NB4 (cell line): ENCODE measurements at regions not wholly inside any gene's neighbourhood (a gene's known extent, or its start where the extent isn't known, plus 50 kb on each side); places are given as distances from the start of the nearest gene placed in this dataset.

Experiments used
- CTCF ChIP-seq: IDR thresholded peaks from one replicate; pipeline ENCODE4 v1.5.1; 2012; ENCODE audit warnings: low read depth, low read length
- POLR2A ChIP-seq: IDR thresholded peaks from 2 replicates; pipeline ENCODE4 v1.6.1; 2011; ENCODE audit warnings: mild to moderate bottlenecking; ENCODE audit not compliant: insufficient read length; ENCODE audit errors: extremely low read depth

GRCh38 chr12:118553856-118554504 lies 177.6 kb downstream of the SUDS3 start:
- TF ChIP-seq POLR2A (no peak), CTCF (no peak)
